Fibroblast of the aortic adventitia (primary cell): ENCODE measurements at regions not wholly inside any gene's neighbourhood (a gene's known extent, or its start where the extent isn't known, plus 50 kb on each side); places are given as distances from the start of the nearest gene placed in this dataset.

ENCODE experiments used
- DNase-seq: peaks from one replicate; pipeline ENCODE4 v3.0.0-alpha.2; 2010; ENCODE audit warnings: low read depth
- H3K4me3 ChIP-seq: 2 replicates; pipeline ENCODE4 v1.5.1; 2011; ENCODE audit warnings: low read depth, mild to moderate bottlenecking, control low read depth, low read length, moderate library complexity
- TF ChIP-seq, protein P1 (sequence below): IDR thresholded peaks from 2 replicates; pipeline ENCODE4 v1.5.1; 2011; ENCODE audit warnings: mild to moderate bottlenecking, low read length, control low read depth, inconsistent platforms; ENCODE audit not compliant: insufficient read depth

DNA sequence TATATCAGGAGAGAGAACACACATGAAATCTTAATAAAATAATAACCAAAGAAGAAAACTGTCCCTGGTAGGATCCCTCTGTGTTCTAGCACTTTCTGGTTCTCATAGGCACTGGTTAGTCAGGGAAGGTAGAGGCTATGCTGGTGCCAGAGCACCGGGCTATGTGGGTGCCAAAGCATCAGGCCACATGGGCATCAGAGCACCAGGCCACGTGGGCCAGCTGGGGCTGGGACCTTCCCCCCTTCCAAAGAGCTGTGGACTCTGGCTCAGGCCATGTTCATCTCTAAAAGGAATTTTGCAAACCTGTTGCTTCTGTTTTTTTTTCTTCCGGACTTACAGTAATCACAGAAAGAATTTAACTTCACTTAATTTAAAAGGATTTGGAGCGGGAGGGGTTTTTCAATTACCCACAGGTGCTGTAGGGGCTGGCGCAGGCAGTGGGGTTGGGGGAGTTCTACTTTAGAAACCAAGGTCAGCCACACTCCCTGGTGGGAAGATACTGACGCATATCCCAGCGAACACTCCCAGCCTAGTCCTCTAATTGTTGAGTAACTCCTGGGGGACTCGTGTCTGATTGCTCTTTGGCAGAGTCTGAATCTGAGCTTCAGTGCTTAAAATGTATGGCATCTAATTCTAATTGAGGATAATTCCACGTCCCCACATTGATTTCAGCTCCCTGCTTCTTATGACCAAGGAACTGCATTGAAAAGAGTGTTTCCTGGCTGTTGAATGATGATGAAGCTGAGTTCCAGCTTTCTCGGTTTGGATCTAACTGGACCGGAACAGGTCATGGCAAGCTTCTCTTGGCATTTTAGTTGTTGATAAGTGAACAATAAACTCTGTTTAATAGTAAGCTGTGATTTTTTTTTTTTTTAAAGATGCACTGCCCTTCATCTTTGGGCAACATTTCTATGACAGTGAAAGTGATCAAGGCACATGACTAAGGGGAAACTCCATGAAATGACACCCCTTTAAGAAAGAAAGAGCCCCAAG is 110.7 kb upstream of the FZD8 start:
- H3K4me3 ChIP-seq = no peak overlapping the region
- DNase-seq = peak; percentile 75
- TF ChIP-seq, protein P1, sequence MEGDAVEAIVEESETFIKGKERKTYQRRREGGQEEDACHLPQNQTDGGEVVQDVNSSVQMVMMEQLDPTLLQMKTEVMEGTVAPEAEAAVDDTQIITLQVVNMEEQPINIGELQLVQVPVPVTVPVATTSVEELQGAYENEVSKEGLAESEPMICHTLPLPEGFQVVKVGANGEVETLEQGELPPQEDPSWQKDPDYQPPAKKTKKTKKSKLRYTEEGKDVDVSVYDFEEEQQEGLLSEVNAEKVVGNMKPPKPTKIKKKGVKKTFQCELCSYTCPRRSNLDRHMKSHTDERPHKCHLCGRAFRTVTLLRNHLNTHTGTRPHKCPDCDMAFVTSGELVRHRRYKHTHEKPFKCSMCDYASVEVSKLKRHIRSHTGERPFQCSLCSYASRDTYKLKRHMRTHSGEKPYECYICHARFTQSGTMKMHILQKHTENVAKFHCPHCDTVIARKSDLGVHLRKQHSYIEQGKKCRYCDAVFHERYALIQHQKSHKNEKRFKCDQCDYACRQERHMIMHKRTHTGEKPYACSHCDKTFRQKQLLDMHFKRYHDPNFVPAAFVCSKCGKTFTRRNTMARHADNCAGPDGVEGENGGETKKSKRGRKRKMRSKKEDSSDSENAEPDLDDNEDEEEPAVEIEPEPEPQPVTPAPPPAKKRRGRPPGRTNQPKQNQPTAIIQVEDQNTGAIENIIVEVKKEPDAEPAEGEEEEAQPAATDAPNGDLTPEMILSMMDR = no peak

DNA sequence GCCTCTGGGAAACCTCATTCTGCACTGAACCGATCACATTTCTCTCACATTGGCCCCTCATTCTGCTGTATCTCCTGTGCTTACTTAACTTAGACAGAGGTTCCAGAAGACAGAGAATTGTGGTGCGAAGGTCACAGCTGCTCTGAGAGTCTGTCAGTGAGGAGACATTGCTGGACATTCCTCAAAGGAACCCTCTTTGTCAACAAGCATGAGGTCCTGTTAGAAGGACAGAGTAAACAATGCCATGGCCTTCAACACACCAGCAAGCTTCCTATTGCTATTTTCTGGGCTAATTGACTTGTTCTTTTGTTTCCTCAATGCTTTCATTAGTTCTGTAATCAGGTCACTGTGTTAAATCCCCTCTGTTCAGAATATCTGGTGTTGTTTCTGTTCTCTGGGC is 109.3 kb upstream of the FZD8 start:
- TF ChIP-seq, protein P1 = no peak
- no peak for DNase-seq
- H3K4me3 ChIP-seq = no peak overlapping the region

DNA sequence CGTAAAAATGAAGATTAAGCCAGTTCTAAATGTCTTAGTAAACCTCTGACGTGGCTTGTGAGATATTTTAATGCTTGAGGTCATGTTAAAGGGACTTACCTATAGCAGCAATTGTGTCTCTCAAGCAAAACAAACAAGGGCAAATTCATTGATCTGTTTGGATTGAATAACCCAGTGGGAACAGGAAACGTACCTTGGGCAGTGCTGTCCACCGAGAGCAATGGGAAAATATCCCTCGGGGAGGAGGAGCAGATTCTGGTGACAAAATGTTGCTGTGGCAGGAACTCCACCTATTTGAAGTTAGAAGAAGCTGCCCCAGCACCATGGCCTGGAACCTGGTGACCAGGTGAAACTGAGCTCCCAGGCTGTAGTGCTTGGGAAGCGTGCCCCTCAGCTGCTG is 107.1 kb upstream of the FZD8 start:
- TF ChIP-seq, protein P1 = no peak
- H3K4me3 ChIP-seq = no peak overlapping the region
- no peak for DNase-seq

DNA sequence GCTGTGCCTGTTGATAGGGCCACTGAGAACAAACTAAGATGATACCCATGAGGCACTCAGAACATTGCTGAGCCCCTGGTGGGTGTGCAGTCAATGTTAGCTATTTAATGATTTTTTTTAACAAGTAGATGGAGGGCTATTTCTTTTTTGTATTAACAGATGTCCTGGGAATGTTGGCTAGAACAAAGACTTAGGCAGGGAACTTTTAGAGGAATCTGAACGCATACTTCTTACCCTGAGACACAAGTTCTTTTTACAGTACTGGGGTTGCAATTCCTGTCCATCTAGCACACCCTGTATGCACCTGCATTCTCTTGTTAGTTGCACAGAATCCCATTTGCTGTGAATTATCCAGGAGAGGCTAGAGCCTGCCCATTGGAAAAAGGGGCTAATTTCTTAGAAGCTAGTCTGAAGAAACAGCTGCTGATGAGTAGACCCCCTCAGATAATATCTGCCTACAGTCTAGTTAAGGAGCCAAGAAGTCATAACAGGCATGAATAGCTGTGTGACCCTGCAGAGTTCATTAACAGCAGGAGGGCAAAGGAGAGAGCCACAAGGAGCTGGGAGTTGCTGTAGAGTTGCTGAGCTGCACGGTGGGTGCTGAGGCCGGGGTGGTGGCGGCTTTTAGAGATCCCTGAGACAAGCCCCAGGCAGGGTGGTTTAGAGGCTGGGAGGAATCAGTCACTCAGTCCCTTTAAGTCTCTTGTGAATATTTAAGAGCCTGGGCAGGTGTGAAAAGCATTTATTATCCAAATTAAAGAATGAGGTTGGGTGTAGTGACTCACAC is 103.7 kb upstream of the FZD8 start:
- H3K4me3 ChIP-seq = no peak overlapping the region
- DNase-seq = no peak
- TF ChIP-seq, protein P1 = no peak

DNA sequence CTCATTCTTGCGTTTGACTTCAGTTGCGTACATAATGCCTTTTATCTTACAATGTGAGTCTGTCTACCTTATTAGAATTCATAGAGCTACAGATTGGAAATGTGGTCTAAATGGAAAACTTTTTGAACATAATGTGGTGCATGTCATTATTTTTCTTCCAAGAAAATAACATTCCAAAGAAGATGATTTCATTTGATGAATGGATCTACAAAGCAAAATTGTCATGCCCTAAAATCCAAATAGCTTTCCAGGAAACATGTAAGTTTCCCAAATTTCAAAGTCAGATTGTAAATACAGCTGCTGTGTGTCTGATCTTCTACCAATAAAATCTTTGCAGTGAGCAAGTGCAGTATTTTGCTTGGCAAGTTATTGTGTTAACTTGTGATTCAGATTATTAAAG is 101.8 kb upstream of the FZD8 start:
- no peak overlapping the region for H3K4me3 ChIP-seq
- TF ChIP-seq, protein P1 = no peak
- no peak for DNase-seq

DNA sequence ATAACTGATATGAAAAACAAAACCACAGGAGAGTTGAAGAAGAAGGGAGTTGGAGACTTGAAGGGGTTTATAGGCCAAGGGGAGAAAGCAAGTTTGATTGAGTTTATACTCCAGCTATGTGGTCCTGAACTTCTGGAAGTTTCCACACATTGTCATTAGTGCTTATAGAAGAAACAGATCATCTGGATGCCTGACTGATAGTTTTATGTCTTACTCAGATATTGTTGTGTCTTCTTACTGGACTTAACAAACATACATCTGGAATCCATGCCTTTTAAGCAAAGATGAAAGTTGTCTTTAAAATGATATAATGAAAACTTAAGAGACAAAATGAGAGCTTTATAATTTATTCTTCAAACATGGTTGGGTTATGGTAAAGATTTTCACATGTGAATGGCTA is 101.3 kb upstream of the FZD8 start:
- DNase-seq = no peak
- TF ChIP-seq, protein P1 = no peak
- no peak overlapping the region for H3K4me3 ChIP-seq
